IMR-90 (cell line): ENCODE measurements at regions not wholly inside any gene's neighbourhood (a gene's known extent, or its start where the extent isn't known, plus 50 kb on each side); places are given as distances from the start of the nearest gene placed in this dataset.

Experiments used
- BHLHE40 ChIP-seq: fragments of 150-350 bp; IDR thresholded peaks from 2 replicates; pipeline ENCODE4 v1.6.1; 2016; ENCODE audit warnings: mild to moderate bottlenecking, low read depth, low read length
- CHD1 ChIP-seq: IDR thresholded peaks from 2 replicates; pipeline ENCODE4 v1.6.1; 2012; ENCODE audit warnings: low read depth, low read length, improper control_type of control experiment
- CTCF ChIP-seq: conservative IDR thresholded peaks from 2 replicates; pipeline ENCODE4 v1.5.1; 2012; ENCODE audit warnings: mild to moderate bottlenecking, low read depth, low read length, improper control_type of control experiment
- ELK1 ChIP-seq: fragments of 150-350 bp; IDR thresholded peaks from 2 replicates; pipeline ENCODE4 v1.6.1; 2016; ENCODE audit warnings: low read depth, mild to moderate bottlenecking, low read length, moderate library complexity, borderline replicate concordance
- MAZ ChIP-seq: IDR thresholded peaks from 2 replicates; pipeline ENCODE4 v1.6.1; 2012; ENCODE audit warnings: low read depth, mild to moderate bottlenecking, low read length, improper control_type of control experiment, moderate library complexity, borderline replicate concordance
- POLR2A ChIP-seq: IDR thresholded peaks from 2 replicates; pipeline ENCODE4 v1.6.1; 2012; ENCODE audit warnings: mild to moderate bottlenecking, low read depth, low read length
- RAD21 ChIP-seq: IDR thresholded peaks from 2 replicates; pipeline ENCODE4 v1.6.1; 2012; ENCODE audit warnings: low read length, improper control_type of control experiment

- TF ChIP-seq CTCF: no peak
- no peak for TF ChIP-seq MAZ
- TF ChIP-seq RAD21: no peak
- no peak for TF ChIP-seq CHD1
- TF ChIP-seq BHLHE40: no peak
- TF ChIP-seq ELK1: no peak
- no peak for TF ChIP-seq POLR2A
These were observed 101.3 kb downstream of the RAD51AP2 start for GRCh38 chr2:17416884-17417391.
